DMS 273 (cell line): ENCODE measurements at regions not wholly inside any gene's neighbourhood (a gene's known extent, or its start where the extent isn't known, plus 50 kb on each side); places are given as distances from the start of the nearest gene placed in this dataset.

Experiments
- DNase-seq: peaks from one replicate; lab custom pipeline; 2025; ENCODE audit not compliant: unreplicated experiment; lab: John Stamatoyannopoulos, UW

DNA sequence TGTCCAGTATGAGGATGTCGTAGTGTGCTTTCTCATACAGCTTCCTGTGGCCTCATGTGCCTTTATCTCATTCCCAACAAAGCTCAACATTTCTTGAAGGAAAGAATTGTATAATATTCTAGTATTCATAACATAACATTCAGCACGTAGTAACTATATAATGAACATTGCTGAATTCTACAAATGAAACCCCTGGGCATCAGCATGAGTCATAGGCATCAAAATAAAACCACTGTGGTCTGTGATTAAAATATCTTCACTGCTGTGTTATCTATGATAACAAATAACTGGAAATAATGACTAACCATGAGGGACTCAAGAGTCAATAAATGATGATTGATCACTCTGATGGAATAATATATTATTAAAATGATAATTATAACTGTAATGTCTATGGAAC is 255.2 kb downstream of the EMP1 start:
- DNase-seq, result no peak

GRCh38 chr12:13450231-13451080 is 253.9 kb downstream of the EMP1 start:
- no peak for DNase-seq

DNA sequence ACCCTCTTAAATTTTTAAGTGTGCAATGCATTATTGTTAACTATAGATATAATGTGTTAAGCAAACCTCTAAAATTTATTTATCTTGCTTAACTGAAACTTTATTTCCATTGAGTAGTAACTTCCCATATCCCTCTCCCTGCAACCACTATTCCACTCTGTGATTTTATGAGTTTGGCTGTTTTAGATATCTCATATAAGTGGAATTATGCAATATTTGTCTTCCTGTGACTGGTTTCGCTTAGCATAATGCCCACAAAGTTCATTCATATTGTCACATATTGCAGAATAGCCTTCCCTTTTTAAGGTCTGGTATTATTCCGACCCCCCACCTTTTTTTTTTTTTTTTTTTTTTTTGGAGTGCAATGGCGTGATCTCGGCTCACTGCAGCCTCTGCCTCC is 247.6 kb downstream of the EMP1 start:
- DNase-seq, result no peak

DNA sequence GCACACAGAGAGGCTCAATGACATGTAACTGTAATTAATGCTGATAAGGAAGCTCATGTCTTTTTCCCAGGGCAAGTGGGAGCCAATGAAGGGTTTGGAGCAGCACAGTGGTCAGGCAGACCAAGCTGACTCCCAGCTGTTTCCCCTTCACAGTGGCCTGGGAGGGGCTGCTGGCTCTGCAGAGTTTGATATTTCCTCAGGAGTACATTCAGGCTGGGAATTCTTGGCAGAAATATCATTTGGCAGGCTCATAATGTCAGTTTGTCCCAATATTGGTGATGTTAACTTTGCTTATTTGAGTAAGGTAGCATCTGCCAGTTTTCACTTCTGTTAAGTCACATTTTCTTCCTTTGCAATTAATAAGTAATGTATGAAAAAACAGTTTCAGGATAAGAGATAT is 247.0 kb downstream of the EMP1 start:
- no peak for DNase-seq

GRCh38 chr12:13443028-13443427 is 246.5 kb downstream of the EMP1 start:
- DNase-seq, result no peak

DNA sequence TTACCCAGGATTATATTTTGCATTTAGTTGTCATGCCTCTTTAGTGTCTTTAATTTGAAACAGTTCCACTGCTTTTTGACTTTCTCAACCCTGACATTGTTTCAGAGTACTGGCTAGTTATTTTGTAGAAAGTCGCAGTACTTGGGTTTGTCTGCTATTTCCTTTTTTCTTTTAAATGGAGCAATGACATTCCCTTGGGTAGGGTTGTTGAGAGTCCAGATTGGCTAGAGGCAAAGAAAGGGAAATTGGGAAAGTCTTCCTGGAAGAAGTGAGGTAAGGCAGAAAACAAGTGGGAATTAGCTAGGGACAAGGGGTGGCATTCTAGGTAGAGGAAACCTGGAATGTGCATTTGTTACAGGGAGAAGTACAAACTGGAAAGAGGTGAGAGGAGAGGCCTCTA is 245.9 kb downstream of the EMP1 start:
- DNase-seq, result no peak

DNA sequence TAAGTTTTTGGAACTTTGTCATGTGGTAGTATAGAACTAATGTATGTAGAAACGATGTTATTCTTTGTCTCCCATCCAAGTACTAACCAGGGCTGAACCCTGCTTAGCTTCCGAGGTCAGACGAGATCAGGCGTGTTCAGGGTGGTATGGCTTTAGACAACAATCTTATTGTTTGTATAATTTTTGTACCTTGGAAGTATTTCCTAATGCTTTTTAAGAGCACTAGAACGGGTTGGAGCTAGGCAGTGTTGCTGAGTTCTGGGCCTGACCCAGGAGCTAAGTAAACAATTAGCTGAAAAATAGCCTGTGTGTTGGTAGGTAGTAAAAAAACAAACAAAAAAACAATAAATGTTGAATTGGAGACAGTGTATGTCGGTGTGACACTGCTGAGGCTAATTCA is 244.3 kb downstream of the EMP1 start:
- DNase-seq, result no peak

DNA sequence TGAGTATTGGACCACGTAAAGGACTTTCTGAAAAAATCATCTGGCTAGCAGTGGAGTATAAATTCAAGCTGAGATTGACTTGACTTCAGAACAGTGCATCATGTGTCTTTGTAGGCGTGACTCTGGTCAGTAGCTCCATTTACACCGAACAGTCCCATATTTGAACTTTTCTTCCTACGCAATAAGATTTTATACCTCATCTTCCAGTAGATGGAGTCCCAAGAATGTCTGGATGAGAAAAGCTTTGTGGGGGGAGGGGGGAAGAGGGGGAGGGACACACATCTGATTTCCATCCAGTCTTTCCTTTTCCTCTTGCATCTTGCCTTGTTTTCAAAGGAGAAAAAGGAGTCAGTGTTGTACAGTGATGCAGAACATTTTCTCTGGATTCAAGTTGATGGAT is 241.0 kb downstream of the EMP1 start:
- no peak for DNase-seq

DNA sequence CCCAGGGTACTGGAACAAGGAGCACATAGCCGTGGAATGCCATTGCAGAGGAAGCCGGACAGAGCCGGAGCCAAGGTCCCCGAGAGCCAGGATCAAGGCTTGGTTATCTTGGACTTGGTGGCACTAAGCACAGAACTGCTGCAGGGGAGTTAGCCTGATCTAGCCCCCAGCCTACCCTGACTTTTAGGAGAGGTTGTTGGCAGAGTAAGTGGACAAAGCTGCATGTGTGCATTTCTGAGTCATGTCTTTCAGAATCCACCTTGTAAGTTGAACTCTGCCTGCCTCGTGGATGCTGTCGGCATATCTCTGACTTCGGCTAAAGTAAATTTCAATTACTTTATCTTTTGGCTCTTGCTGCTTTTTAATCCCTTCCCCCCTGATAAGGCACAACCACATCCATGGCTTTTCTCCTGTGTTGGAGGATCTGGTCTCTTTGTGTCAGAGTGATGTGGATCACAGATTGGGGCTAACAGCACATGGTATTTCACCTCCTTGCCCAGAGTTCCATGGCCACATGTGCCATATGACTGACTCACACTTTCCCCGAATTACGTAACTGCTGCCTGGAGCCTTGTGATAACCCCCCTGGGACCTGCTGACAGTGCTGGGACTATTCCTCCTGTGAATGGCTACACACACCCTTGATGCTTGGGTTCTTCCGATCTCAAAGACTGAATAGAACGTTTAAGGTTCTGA is 240.3 kb downstream of the EMP1 start:
- peak; percentile 1 for DNase-seq

DNA sequence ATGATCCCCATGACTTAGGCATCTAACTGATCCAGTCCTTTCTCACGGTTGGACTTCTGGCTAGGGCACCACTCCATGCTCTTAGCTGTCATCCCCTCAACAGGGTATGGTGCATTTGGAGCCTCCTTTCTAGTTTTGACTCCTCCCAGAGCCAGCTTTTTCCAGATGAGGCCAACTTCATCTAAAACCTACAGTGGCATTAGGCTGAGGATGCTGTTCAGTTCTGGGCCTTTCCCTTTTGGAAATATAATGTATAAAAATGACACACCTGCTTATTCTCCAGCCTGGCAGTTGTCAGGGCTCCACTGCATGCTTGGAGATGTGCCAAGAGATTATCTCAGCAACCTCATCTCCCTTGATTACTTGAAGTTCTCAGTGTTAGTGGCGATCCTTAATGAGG is 239.7 kb downstream of the EMP1 start:
- DNase-seq, result peak; percentile 2

- DNase-seq, result no peak
Measured at GRCh38 chr12:13435235-13435933, 238.9 kb downstream of the EMP1 start.

DNA sequence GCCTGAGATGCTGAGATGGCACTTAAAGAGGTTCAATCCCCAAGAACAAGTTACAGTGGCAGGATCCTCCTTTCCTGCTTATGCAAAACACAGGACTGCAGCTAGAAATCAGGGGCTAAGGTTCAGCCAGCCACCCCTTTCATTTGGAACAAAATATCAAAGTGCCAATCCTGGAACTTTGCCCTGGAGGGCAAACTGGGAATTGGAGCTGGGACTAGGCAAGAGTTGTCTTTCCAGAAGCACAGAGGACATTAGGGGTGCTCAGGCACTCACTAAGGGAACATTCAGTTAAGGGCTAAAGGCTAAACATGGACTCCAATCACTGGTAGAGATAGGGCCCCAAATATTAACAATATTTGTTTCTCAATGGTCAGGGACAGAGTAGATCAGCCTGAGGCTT is 237.2 kb downstream of the EMP1 start:
- no peak for DNase-seq

DNA sequence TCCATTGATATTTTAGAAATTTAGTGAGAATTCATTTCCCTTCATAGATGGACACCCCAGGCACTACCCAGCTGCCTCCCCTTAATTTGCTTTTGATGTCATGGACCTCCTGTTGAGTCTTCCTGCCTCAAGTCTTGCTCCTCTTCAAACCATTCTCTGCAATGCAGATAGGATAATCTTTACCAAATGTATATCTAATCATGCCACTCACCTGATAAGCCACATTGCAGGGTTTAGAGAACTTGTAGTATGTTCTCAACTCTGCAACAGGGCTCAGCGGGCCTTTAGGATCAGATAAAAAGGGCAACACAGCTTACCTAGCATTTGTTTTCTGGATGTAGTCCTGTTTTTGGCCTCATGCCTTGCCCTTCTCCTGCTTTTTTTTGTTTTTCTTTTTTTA is 234.5 kb downstream of the EMP1 start:
- DNase-seq, result no peak

- DNase-seq, result peak; percentile 15
Measured at GRCh38 chr12:13428538-13429265, 232.2 kb downstream of the EMP1 start.

DNA sequence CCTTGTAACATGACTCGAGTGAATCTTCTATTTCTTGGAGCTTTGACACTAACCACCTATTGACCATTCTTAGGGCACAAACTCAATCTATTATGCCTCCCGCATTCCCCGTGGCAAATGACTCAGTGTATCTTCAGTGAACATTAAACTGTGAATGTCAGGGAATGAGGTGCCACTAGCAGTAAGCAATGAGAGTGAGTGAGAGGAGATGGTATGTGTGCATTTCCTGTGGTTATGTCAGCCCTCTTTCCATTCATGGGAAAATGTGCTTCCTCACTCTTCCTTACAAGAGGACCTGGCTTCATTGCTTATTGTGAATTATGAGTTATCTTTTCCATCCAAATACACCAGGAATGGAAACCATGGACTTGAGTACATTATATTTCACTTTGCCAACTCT is 229.2 kb downstream of the EMP1 start:
- no peak for DNase-seq

GRCh38 chr12:13422291-13422690 is 225.8 kb downstream of the EMP1 start:
- no peak for DNase-seq

GRCh38 chr12:13417516-13417915 is 221.0 kb downstream of the EMP1 start:
- no peak for DNase-seq

- DNase-seq, result no peak
Measured at GRCh38 chr12:13411287-13411686, 214.8 kb downstream of the EMP1 start.

DNA sequence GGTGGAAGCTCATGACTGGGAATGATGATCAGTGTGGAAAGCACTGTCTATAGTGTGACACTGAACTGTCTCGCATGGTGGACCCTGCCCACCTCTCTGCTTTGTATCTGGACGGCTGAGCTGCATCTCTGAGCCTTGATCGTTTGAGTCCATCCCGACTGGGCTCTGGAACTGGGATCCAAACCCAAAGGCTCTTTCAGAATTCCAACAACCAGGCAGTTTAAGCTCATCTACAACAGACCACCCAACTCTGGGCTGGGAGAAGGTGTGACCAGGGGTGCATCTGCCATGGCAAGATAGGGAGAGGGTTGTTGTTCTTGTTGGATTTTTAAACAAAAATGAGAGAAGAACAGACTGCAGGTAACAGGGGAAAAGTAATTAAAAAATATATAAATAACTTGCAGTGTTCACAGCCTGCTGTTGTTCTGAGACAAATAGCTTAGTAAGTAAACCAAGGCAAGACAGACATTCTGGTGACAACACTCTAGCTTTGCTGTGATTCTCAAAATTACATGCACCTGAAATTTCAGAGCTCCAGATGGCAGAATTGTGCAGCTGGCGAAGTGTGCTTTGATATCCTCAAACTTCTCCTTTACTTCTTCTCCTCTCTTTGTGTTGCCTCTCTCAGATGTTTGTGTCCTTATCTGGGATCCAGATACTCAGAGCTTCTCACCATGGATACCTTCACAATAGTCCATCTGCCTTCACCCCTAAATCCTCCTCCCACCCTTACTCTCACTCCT is 209.6 kb downstream of the EMP1 start:
- DNase-seq, result peak; percentile 3

- DNase-seq, result no peak
Measured at GRCh38 chr12:13404631-13405473, 208.3 kb downstream of the EMP1 start.
